ENCODE measurements at regions not wholly inside any gene's neighbourhood (a gene's known extent, or its start where the extent isn't known, plus 50 kb on each side); places are given as distances from the start of the nearest gene placed in this dataset.

- CTCF ChIA-PET = no interaction called here
- H3K4me3 ChIP-seq (ENCODE audit: low read length) = no peak overlapping the region
- H3K27ac ChIP-seq (ENCODE audit: low read depth in 1 of 2, low read length in 2 of 2) = no peak overlapping the region
- H3K27ac Mint-ChIP-seq = no peak overlapping the region
- H3K9me3 Mint-ChIP-seq = no peaks in the 10 kb centered on the region
- H3K9me3 ChIP-seq (ENCODE audit: control insufficient read depth in 1 of 2, insufficient read depth in 1 of 2, low read length in 2 of 2) = no peaks in the 10 kb centered on the region
- POLR2A ChIA-PET = no interaction called here
- no peak for ATAC-seq (ENCODE audit: poor library complexity)
- intact Hi-C loops (cut with DNase I, micrococcal nuclease) = no loop called here
- peaks cover 0 to 3% of the 10 kb centered on the region in 2 experiments for H3K27me3 ChIP-seq (ENCODE audit: control insufficient read depth in 1 of 2, insufficient read depth in 2 of 2, low read length in 2 of 2)
- no peak for DNase-seq
- H3K4me3 Mint-ChIP-seq = no peak overlapping the region
- H3K27me3 Mint-ChIP-seq = peaks cover 20% of the 10 kb centered on the region
- no peaks in the 10 kb centered on the region for H3K36me3 Mint-ChIP-seq (ENCODE audit: low read depth)
- no peaks in the 10 kb centered on the region for H3K4me1 ChIP-seq (ENCODE audit: insufficient read depth, low read length)
- TF ChIP-seq CTCF (IDR thresholded peaks at IDR 0.05) = no peak
- H3K36me3 ChIP-seq (ENCODE audit: insufficient read depth, low read length) = no peaks in the 10 kb centered on the region
- no peaks in the 10 kb centered on the region for H3K4me1 Mint-ChIP-seq (ENCODE audit: low read depth)
Observed at GRCh38 chr2:240298803-240299709, 136.4 kb upstream of the GPC1 start.

GRCh38 chr2:240299710-240300068 is 135.8 kb upstream of the GPC1 start:
- ChIA-PET CTCF (no interaction called here), POLR2A (no interaction called here)
- H3K27ac ChIP-seq (ENCODE audit: low read depth in 1 of 2, low read length in 2 of 2) = no peak overlapping the region
- Mint-ChIP-seq H3K27ac (no peak overlapping the region), H3K4me3 (no peak overlapping the region), H3K9me3 (no peaks in the 10 kb centered on the region), H3K27me3 (peaks cover 20% of the 10 kb centered on the region), H3K4me1 (ENCODE audit: low read depth) (no peaks in the 10 kb centered on the region), H3K36me3 (ENCODE audit: low read depth) (no peaks in the 10 kb centered on the region)
- intact Hi-C loops (cut with DNase I, micrococcal nuclease) = no loop called here
- peaks cover 0 to 3% of the 10 kb centered on the region in 2 experiments for H3K27me3 ChIP-seq (ENCODE audit: control insufficient read depth in 1 of 2, insufficient read depth in 2 of 2, low read length in 2 of 2)
- TF ChIP-seq CTCF (IDR thresholded peaks at IDR 0.05) = no peak
- H3K4me1 ChIP-seq (ENCODE audit: insufficient read depth, low read length) = no peaks in the 10 kb centered on the region
- H3K36me3 ChIP-seq (ENCODE audit: insufficient read depth, low read length) = no peaks in the 10 kb centered on the region
- DNase-seq (no peak), ATAC-seq (ENCODE audit: poor library complexity) (no peak)
- no peak overlapping the region for H3K4me3 ChIP-seq (ENCODE audit: low read length)
- H3K9me3 ChIP-seq (ENCODE audit: control insufficient read depth in 1 of 2, insufficient read depth in 1 of 2, low read length in 2 of 2) = no peaks in the 10 kb centered on the region

DNA sequence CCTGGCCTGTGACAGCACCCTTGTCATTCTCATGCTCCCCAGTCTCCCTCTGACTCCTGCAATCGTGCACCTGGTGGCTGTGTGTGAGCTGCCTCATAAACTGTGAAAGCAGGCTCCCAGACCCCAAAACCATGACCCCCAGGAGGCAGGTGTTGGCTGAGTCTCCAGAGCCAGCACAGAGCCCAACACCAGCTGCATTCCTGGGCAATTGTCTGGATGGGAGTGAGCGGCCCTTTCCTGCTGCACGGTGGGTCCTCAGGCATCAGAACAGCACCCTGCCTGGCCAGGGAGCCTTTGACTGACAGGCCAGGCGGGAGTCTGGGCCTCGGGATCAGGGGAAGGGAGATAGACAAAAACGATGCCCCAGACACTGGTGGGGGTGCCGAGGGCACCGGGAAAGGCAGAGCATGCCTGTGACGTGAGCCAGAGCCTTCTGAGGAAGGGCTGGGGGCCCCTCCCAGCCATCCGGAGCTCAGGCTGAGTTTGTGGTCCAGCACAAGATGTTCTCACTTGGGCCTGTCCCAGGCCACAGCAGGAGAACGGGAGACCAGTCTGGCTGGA is 135.1 kb upstream of the GPC1 start:
- DNase-seq (no peak), ATAC-seq (ENCODE audit: poor library complexity) (no peak)
- no peaks in the 10 kb centered on the region for H3K36me3 ChIP-seq (ENCODE audit: insufficient read depth, low read length)
- no peak overlapping the region for H3K27ac ChIP-seq (ENCODE audit: low read depth in 1 of 2, low read length in 2 of 2)
- no peaks in the 10 kb centered on the region for H3K9me3 ChIP-seq (ENCODE audit: control insufficient read depth in 1 of 2, insufficient read depth in 1 of 2, low read length in 2 of 2)
- no peaks in the 10 kb centered on the region for H3K4me1 Mint-ChIP-seq (ENCODE audit: low read depth)
- TF ChIP-seq CTCF (IDR thresholded peaks at IDR 0.05) = no peak
- ChIA-PET POLR2A (no interaction called here), CTCF (no interaction called here)
- intact Hi-C loops (cut with DNase I, micrococcal nuclease) = no loop called here
- peaks cover 0 to 3% of the 10 kb centered on the region in 2 experiments for H3K27me3 ChIP-seq (ENCODE audit: control insufficient read depth in 1 of 2, insufficient read depth in 2 of 2, low read length in 2 of 2)
- H3K27me3 Mint-ChIP-seq = peaks cover 20% of the 10 kb centered on the region
- H3K4me1 ChIP-seq (ENCODE audit: insufficient read depth, low read length) = no peaks in the 10 kb centered on the region
- H3K27ac Mint-ChIP-seq = no peak overlapping the region
- no peak overlapping the region for H3K4me3 ChIP-seq (ENCODE audit: low read length)
- no peaks in the 10 kb centered on the region for H3K36me3 Mint-ChIP-seq (ENCODE audit: low read depth)
- H3K9me3 Mint-ChIP-seq = no peaks in the 10 kb centered on the region
- H3K4me3 Mint-ChIP-seq = no peak overlapping the region

Measured in CD4-positive, alpha-beta T cell (primary cell).